KMS-11 (cell line): ENCODE measurements at regions not wholly inside any gene's neighbourhood (a gene's known extent, or its start where the extent isn't known, plus 50 kb on each side); places are given as distances from the start of the nearest gene placed in this dataset.
"Not testable (repeated sequence)": the region's sequence is repeated elsewhere in the genome, so short reads cannot be mapped to it uniquely, and the experiment has no call there.

Experiments
- H2AFZ ChIP-seq: fragments of 200-600 bp; sonication (generic); 2 replicates; pipeline ENCODE4 v1.6.1; 2016; ENCODE audit warnings: antibody characterized with exemption, mixed run types, low read depth
- H3K27ac ChIP-seq: fragments of 200-600 bp; sonication (generic); 2 replicates; pipeline ENCODE4 v1.6.1; 2016; ENCODE audit warnings: mild to moderate bottlenecking, mixed run types
- H3K27me3 ChIP-seq: fragments of 200-600 bp; sonication (generic); 2 replicates; pipeline ENCODE4 v1.6.1; 2017; ENCODE audit warnings: mild to moderate bottlenecking, low read depth, mixed run types, moderate library complexity; ENCODE audit not compliant: insufficient read depth
- H3K36me3 ChIP-seq: fragments of 200-600 bp; sonication (generic); 2 replicates; pipeline ENCODE4 v1.6.1; 2017; ENCODE audit warnings: mild to moderate bottlenecking, mixed run types; ENCODE audit not compliant: insufficient read depth
- H3K4me1 ChIP-seq: fragments of 200-600 bp; sonication (generic); 2 replicates; pipeline ENCODE4 v1.6.1; 2016; ENCODE audit warnings: mild to moderate bottlenecking, low read depth, mixed run types; ENCODE audit not compliant: poor library complexity, severe bottlenecking
- H3K4me2 ChIP-seq: fragments of 200-600 bp; sonication (generic); 2 replicates; pipeline ENCODE4 v1.7.0; 2016; ENCODE audit warnings: mild to moderate bottlenecking, mixed run types
- H3K4me3 ChIP-seq: fragments of 200-600 bp; sonication (generic); IDR thresholded peaks from 2 replicates; pipeline ENCODE4 v1.6.1; 2017; ENCODE audit warnings: low read depth, low read length, mixed read lengths; ENCODE audit not compliant: insufficient read depth
- H3K79me2 ChIP-seq: fragments of 200-600 bp; sonication (generic); 2 replicates; pipeline ENCODE4 v1.6.1; 2016; ENCODE audit warnings: low read depth, mixed run types; ENCODE audit not compliant: insufficient read depth
- H3K9ac ChIP-seq: fragments of 200-600 bp; sonication (generic); 2 replicates; pipeline ENCODE4 v1.6.1; 2016; ENCODE audit warnings: mild to moderate bottlenecking, mixed run types
- H4K20me1 ChIP-seq: fragments of 200-600 bp; sonication (generic); 2 replicates; pipeline ENCODE4 v1.6.1; 2016; ENCODE audit warnings: mild to moderate bottlenecking, mixed run types; ENCODE audit not compliant: insufficient read depth
- CTCF ChIP-seq: fragments of 200-600 bp; sonication (generic); conservative IDR thresholded peaks from 2 replicates; pipeline ENCODE4 v1.6.1; 2017; ENCODE audit warnings: low read depth, mild to moderate bottlenecking, antibody characterized with exemption, low read length, moderate library complexity, mixed read lengths

- Histone ChIP-seq H3K27ac (no peak overlapping the region), H3K4me1 (no peaks in the 10 kb centered on the region), H3K36me3 (no peaks in the 10 kb centered on the region), H3K4me3 (no peak overlapping the region), H3K27me3 (no peaks in the 10 kb centered on the region), H3K79me2 (no peaks in the 10 kb centered on the region), H2AFZ (no peak overlapping the region), H3K9ac (no peak overlapping the region), H3K4me2 (no peak overlapping the region), H4K20me1 (no peaks in the 10 kb centered on the region)
- no peak for TF ChIP-seq CTCF
These were observed 1235.3 kb upstream of the ADGRL2 start for GRCh38 chr1:80565406-80565805.

- TF ChIP-seq CTCF, result no peak
- no peak overlapping the region for H3K9ac ChIP-seq
- H3K79me2 ChIP-seq, result no peaks in the 10 kb centered on the region
- H3K4me2 ChIP-seq, result no peak overlapping the region
- no peaks in the 10 kb centered on the region for H4K20me1 ChIP-seq
- H3K4me3 ChIP-seq, result no peak overlapping the region
- H3K36me3 ChIP-seq, result no peaks in the 10 kb centered on the region
- no peaks in the 10 kb centered on the region for H3K27me3 ChIP-seq
- H3K4me1 ChIP-seq, result no peaks in the 10 kb centered on the region
- H2AFZ ChIP-seq, result no peak overlapping the region
- no peak overlapping the region for H3K27ac ChIP-seq
These were observed 1258.5 kb upstream of the ADGRL2 start for GRCh38 chr1:80542231-80542630.

- no peak overlapping the region for H3K4me3 ChIP-seq
- H3K4me1 ChIP-seq, result no peaks in the 10 kb centered on the region
- H3K9ac ChIP-seq, result no peak overlapping the region
- no peaks in the 10 kb centered on the region for H3K36me3 ChIP-seq
- H3K27me3 ChIP-seq, result no peaks in the 10 kb centered on the region
- no peak overlapping the region for H3K4me2 ChIP-seq
- no peak overlapping the region for H2AFZ ChIP-seq
- H4K20me1 ChIP-seq, result no peaks in the 10 kb centered on the region
- no peaks in the 10 kb centered on the region for H3K79me2 ChIP-seq
- no peak for TF ChIP-seq CTCF
- H3K27ac ChIP-seq, result no peak overlapping the region
These were observed 1260.1 kb upstream of the ADGRL2 start for GRCh38 chr1:80540596-80540995.

- no peak for TF ChIP-seq CTCF
- Histone ChIP-seq H3K79me2 (no peaks in the 10 kb centered on the region), H3K9ac (no peak overlapping the region), H4K20me1 (no peaks in the 10 kb centered on the region), H3K4me3 (no peak overlapping the region), H2AFZ (no peak overlapping the region), H3K36me3 (no peaks in the 10 kb centered on the region), H3K4me2 (no peak overlapping the region), H3K27me3 (no peaks in the 10 kb centered on the region), H3K4me1 (no peaks in the 10 kb centered on the region), H3K27ac (no peak overlapping the region)
These were observed 1260.6 kb upstream of the ADGRL2 start for GRCh38 chr1:80540149-80540548.

- H3K36me3 ChIP-seq, H3K4me2 ChIP-seq, H3K4me1 ChIP-seq, H3K9ac ChIP-seq, H4K20me1 ChIP-seq, H3K27ac ChIP-seq, H2AFZ ChIP-seq, H3K27me3 ChIP-seq, H3K4me3 ChIP-seq, H3K79me2 ChIP-seq: not testable (repeated sequence)
These were observed 1261.4 kb upstream of the ADGRL2 start for GRCh38 chr1:80539298-80539697.
